HG02623 (cell line): ENCODE measurements at regions not wholly inside any gene's neighbourhood (a gene's known extent, or its start where the extent isn't known, plus 50 kb on each side); places are given as distances from the start of the nearest gene placed in this dataset.

Source experiments
- ATAC-seq: cut with Tn5 transposase; IDR thresholded peaks from one replicate; pipeline ENCODE4 v1.9.1; 2021; ENCODE audit warnings: moderate library complexity; ENCODE audit not compliant: unreplicated experiment

DNA sequence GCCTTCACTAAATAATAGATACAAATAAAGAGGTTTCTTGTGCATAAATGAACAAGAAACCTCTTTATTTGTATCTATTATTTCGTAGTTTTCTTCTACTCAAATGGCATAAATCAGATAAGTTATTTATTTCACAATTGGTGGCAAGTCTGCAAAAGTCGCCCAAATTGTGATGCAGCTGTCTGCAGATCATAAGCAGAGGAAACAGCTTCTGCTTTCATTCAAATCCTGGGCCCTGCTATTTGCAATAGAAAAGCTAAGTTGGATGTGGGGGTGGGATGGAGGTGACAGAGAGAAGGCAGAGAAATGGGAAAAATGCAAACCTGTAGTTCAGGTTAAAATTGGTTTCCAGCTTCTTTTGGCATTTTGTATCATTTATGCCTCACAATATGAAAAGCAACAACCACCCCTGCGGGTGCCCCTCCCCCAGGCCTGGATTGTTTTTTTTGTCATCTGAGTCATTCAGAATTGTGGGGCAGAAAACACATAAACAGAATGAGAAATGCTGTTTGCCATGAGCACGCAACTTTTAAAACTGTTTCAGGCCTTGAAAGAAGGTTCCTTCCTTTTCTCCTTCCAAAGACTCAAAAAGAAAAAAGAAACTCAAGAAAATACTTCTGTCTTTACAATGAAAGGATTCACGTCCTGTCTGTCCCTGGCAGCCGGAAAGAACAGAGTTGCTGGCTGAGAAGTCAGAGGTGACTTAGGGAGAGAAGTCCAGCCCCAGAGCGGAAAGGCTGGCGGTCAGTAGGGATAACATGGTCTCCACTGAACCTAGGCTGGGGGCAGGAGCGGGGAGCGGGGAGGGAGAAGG lies 132.9 kb downstream of the BAMBI start:
- ATAC-seq: no peak

DNA sequence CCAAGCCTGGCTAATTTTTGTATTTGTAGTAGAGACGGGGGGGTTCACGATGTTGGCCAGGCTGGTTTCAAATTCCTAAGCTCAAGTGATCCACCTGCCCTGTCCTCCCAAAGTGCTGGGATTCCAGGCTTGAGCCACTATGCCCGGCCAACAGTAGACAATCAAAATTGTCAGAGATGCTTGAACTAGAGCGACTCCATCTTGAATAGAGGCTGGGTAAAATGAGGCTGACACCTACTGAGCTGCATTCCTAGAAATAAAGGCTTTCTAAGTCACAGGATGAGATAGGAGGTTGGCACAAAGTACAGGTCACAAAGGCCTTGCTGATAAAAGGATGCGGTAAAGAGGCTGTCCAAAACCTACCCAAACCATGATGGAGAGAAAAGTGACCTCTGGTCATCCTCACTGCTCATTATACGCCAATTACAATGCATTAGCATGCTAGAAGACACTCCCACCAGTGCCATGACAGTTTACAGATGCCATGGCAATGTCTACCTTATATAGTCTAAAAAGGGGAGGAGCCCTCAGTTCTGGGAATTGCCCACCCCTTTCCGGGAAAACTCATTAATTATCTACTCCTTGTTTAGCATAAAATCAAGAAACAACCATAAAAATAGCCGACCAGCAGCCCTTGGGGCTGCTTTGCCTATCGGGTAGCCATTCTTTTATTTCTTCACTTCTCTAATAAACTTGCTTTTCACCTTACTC lies 134.5 kb downstream of the BAMBI start:
- ATAC-seq: no peak

- no peak for ATAC-seq
Measured at GRCh38 chr10:28812384-28813372, 135.4 kb downstream of the BAMBI start.

DNA sequence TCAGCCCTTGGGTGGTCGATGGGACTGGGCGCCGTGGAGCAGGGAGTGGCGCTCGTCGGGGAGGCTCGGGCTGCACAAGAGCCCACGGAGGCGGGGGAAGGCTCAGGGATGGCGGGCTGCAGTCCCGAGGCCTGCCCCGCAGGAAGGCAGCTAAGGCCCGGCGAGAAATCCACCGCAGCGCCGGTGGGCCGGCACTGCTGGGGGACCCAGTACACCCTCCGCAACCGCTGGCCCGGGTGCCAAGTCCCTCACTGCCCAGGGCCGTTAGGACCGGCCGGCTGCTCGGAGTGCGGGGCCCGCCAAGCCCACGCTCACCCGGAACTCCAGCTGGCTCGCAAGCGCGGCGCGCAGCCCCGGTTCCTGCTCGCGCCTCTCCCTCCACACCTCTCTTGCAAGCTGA lies 138.4 kb downstream of the BAMBI start:
- ATAC-seq: no peak

DNA sequence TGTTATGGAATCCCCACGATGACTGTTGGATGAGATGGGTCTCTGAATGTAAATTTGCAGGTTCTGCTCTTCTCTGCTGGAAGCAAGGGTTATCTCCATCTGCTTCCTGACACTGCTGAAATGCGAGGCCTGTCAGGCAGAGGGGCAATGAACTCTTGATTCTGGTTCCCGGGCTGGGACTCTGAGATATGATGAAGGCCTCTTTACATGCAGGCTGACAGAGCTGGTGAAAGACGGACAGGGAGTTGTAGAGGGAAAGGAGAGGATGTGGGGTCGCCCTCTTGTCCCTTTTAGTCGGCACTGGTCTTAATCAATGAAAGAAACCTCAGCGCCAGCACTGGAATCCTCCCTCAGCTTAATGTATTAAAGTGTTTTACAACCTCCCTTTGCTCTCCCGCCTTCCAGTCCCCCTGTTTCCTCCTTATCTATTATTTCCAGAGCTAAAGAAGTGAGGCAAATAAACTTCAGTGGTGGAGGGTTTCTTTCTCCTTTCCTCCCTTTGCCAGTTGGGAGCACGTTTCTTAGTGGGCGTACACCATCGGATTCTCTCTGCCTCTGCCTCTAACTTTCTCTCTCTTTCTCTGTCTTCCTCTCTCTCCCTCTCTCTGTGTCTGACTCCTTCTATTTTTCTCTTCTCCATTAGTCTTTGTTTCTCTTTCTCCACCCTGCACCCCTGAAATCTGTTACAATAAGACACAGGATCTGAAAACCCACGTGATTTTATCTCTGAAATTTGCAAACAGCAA lies 145.6 kb downstream of the BAMBI start:
- ATAC-seq: no peak

GRCh38 chr10:28823501-28824075 lies 146.3 kb downstream of the BAMBI start:
- no peak for ATAC-seq

- ATAC-seq: no peak
Measured at GRCh38 chr10:28833313-28833712, 156.0 kb downstream of the BAMBI start.

DNA sequence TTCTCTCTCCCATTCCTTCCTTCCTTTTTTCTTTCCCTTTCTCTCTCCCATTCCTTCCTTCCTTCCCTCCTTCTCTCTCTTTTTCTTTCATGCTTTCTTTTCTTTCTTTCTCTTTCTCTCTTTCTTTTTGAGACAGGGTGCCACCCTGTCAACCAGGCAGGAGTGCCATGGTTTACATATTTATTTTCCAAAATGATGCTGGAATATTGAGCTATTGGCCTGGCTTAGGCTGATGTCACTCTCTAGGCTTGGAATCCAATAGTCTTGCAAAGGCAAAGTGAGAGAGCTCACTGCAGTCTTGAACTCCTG lies 159.1 kb downstream of the BAMBI start:
- ATAC-seq: no peak

GRCh38 chr10:28837613-28838390 lies 160.5 kb downstream of the BAMBI start:
- ATAC-seq: no peak

DNA sequence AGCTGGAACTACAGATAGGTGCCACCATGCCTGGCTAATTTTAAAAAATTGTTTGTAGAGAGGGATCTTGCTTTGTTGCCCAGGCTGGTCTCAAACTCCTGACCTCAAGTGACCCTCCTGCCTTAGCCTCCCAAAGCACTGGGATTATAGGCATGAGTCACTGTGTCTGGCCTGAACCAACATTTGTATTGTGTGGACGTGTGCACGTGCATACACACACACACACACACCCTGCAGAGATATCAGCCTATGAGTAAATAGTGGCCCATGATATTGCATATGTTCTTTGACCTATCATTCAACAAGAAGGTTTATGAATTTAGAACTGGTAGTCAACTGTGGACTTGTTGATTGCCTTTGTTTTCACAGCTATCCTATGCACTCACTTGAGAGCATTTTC lies 161.6 kb downstream of the BAMBI start:
- no peak for ATAC-seq

- no peak for ATAC-seq
Measured at GRCh38 chr10:28839600-28840007, 162.3 kb downstream of the BAMBI start.

GRCh38 chr10:28840202-28840601 lies 162.9 kb downstream of the BAMBI start:
- ATAC-seq: no peak

DNA sequence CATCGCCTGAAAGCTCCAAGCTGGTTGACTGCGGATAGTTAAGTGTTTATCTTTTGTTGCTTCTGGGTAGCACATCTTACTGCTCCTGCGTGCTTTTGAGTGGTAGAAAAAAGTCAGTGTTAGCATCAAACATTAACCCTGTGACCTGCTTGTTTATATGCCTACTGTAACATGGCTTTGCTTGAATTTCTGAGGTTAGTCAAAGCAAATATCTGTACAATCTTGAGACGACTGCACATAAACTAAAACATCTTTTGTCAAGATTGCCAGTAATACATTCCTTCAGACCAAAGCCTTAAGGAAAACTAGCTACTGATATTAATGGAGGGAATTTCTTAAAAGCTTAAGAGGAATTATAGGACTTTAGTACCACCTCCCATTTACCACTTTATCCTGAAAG lies 163.7 kb downstream of the BAMBI start:
- no peak for ATAC-seq

- ATAC-seq: no peak
Measured at GRCh38 chr10:28841625-28842024, 164.3 kb downstream of the BAMBI start.

DNA sequence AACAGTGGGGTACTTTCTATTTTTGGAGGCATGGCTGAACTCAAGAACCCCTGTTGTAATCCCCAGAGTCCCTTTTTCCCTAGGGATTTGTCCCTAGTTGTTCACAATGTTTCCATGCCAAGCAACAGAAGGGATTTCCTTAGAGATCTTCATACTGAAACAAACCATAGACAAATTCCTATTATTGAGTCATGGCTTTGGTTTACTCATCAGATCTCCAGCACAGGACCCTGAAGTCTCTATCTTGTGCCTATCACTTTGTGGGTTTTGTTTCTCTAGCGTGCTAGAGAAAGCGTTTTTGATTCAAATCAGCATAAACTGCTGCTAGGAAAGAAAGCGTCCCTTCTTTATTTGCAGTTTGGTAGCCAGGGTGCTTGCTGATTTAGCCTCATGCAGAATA lies 165.0 kb downstream of the BAMBI start:
- ATAC-seq: no peak

DNA sequence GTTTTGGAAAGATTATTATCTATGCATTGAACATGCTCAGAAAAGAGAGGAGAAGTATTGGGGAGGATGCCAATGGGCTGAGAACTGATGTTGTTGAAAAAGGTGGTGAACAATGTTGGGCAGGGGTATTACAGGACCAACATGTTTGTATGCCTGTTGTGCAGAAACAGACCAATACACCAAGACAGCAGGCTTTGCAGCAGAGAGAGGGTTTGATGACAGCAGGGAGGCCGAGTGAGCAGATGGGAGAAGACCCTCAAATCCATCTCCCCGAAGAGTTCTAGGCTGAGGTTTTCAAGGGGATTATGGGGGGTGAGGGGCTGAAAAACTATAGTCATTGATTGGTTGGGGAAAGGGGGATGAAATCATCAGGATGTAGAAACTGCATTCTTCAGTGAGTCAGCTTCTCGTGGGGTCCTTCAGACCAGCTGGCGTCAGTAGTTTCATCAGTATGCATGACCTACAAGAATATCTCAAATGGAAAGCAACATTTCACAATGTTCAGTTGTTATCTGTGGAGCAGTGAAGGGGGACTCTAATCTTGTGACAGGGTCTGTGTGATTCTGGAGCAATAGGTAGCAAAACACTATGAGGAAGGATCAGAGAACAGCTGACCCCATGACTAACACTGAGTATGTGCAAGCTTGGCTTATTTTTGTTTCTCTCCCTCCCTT lies 167.8 kb downstream of the BAMBI start:
- no peak for ATAC-seq

DNA sequence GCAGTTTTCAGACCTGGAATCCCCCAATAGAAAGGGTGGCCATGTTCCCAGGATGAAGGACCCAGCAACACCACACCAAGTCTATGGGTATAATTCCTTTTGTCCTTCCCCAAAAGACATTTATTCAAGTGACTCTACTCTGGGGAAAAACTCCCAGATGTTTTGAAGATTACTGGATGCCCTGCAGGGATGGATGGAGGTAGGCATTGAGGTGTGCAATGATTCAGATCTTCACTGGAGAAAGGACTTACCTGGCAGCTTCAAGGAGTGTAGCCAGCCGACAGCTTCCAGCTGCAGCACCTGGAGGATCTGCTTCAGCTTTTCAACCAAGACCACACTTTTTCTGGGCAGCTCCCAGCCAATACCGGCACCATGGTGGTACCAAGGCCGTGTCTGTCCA lies 172.0 kb downstream of the BAMBI start:
- ATAC-seq: no peak

DNA sequence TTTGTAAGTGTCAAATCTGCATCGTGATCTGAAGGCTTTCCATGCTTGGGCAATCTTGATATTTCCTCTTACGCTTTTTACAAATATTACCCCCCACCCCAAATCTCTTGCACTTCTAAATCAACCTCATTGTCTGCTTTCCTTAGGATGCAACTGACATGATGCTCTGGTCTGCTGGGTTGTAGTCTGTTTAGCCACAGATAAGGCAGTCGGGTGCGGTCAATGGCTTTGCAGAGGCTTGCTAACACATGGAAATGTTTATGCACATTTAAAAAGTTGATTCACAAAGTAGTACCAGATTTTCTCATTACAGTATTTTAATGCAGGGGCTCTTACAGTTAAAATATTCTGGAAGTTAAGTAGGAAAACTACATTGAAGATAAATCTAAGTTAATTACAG lies 172.5 kb downstream of the BAMBI start:
- ATAC-seq: no peak

- no peak for ATAC-seq
Measured at GRCh38 chr10:28850784-28851183, 173.5 kb downstream of the BAMBI start.
